Activated naive CD4-positive, alpha-beta T cell (primary cell): ENCODE measurements at regions not wholly inside any gene's neighbourhood (a gene's known extent, or its start where the extent isn't known, plus 50 kb on each side); places are given as distances from the start of the nearest gene placed in this dataset.
"Not testable (repeated sequence)": the region's sequence is repeated elsewhere in the genome, so short reads cannot be mapped to it uniquely, and the experiment has no call there.

Experiments
- DNase-seq, 4 experiments: peaks; one replicate each; lab custom pipeline; 2025; lab: John Stamatoyannopoulos, UW

DNA sequence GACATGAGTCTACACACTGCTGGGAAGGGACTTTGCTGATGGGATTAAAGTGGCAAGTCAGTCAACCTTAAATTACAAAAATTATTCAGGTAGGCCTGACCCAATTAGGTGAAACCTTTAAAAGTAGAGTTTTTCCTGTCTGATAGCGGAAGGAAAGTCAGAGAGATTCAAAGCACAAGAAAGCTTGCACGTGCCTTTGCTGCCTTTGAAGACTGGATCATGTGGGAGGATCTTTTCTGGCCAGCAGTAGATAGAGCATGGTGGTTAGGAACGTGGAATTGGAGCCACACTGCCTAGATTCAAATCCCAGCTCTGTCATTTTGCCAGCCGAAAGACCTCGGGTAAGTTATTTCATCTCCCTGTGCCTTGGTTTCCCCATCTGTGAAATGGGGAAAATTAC lies 265.8 kb upstream of the PROK2 start:
- DNase-seq: no peak

DNA sequence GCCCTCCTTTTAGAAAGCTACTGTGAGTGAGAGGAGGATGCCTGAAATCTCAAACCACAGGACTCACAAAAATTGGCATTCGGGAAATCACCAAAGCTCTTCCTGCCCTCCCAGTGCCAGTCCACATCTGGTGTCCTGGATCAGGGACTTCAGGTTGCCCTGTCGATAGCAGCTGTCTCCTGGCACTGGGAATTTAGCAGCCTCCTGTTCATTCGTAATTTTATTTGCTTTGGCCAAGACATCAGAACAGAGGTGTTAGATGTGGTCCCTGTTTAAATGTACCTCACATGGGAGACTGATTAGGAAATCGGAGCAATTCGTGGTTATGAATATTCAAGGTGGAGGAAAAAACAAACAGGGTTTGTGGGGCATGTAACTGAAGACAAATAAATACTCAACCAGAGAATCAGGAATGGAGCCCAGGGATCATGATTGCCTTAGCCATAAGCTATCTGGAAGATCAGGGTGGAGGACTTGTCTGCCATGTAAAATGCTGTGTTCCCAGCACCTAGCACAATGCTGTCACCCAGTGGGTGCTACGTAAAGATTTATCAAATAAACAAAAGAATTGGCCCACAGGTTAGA lies 265.2 kb upstream of the PROK2 start:
- no peak for DNase-seq

DNA sequence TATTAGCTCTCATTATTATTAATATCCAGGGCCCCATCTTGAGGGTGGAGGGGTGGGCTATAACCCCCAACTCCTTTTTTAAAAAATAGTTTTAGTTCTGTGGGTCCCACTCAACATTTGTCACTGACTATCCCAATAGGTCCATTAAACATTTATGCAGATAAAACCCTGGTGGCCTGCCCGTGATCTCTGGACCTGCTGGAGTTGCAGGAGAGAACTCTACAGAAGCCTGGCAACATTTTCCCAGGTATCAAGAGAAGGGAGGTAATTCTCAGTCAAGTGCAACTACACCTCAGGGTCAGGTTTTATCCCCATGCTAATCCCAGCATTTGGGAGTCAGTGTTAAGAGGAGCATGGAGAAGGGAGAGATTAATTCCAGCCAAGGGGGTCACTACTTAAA lies 264.4 kb upstream of the PROK2 start:
- no peak for DNase-seq

DNA sequence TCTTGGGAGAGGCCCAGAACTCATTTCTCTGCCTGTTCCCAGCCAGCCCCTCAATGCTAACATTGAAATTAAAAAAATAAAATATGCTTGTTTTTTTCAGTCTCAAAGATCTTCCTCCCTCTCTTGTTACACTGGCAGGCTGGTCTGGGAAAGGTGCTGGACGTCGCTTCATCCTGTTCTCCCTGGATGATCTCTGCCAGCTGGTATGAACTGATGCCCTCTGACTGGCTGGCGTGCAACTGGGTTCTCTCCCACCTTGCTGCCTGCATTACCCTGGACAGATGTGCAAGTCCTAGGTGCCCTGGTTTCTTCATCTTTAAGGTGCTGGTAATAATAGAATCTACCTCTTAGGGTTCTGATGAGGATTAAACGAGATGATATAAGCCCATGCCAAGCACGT lies 263.9 kb upstream of the PROK2 start:
- DNase-seq: no peak

DNA sequence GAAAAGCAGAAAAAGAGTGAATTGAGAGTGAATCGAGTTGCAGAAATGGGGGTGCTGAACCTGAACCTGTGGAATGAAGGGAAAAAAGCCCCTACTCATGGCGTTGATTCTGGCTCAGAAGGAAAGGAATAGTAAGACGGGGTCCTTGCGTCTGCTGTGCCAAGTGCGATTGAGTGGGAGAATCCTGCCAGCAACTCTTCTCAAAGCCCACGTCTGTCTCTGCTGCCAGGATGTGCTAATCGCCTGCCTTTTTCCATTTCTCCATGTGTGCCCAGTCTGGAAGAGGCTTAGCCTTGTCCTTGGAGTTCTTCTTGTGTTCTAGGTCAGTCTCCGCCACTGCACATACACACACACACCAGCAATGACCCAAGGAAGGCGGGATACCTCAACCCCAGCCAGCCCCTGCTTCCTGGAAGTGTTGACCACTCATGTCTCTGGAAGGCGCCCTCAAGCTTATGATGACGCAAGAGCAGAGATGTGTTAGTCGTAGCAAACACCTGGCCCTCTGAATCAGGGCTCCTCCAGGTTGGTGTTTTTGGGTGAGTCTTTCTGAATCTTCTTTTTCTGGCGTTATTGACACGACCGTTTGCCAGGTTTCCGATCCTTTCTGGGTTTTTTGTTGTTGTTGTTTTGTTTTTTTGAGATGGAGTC lies 262.4 kb upstream of the PROK2 start:
- DNase-seq: no peak

DNA sequence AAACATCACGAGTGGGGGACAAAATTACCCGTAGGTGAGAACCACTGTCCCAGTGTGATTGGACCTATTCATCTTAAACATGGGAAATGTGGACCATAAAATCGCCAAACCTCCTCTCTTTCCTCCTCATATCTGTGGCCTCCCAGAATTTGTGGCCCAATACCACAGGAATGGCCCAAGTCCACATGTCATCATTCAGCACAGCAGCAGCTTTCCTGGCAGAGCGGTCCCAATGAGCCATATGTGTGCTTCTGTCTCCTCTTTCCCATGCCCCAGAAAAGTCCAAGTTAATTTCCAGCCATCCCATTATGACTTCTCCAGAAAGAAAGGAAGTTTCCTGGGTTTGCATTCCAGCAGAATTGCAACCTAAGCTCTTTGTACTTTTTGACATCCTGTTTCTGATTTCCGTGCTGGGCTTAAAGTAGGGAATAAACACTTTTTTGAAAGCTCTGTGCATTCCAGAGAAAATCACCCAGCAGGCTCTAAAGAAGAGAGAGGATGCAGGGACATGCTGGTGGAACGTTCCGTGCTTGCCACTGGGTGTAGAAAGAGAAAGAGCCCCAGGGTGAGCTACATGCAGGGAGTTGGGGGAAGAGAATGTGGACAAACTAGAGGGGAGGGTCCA lies 259.4 kb upstream of the PROK2 start:
- DNase-seq: no peak

DNA sequence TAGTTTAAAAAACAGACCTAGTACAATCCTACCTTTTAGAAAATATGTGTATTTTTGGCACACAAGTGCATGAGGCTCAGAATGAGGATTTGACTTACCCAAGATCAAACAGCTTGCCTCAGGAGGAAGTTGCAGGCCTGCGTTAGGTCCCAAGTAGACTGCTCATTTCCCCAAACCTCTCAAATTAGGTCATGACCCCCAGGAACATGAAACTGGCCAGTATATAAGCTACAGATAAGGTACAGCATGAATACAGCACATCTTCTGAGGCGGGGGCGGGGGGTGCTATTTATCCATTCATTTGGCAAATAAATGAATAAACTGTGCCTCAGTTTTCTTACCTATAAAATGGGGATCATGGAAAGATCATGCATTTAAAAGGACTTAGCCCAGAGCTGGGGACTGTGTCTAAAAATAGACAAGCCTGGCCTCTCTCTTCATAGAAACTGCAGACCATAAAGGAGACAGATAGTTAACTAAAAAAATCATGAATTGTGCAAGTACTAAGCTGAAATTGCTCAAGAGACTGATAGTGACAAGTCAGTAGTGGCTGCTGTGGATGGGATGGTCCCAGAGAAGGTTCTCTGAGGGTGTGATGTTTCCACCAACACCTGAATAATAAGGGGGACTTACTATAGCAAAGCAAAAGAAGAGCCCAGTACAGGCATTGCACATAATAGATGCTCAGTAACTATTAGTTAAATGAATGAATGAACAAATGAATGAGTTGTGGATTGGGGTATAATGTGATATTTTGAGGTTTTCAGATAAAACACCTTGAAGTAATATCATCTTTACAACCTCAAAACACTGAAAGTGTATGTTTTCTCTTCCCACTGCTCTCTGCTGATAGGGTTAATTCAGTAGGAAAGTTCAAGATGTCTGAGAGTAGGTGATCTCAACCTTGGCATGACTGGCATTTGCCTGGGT lies 258.5 kb upstream of the PROK2 start:
- no peak for DNase-seq

DNA sequence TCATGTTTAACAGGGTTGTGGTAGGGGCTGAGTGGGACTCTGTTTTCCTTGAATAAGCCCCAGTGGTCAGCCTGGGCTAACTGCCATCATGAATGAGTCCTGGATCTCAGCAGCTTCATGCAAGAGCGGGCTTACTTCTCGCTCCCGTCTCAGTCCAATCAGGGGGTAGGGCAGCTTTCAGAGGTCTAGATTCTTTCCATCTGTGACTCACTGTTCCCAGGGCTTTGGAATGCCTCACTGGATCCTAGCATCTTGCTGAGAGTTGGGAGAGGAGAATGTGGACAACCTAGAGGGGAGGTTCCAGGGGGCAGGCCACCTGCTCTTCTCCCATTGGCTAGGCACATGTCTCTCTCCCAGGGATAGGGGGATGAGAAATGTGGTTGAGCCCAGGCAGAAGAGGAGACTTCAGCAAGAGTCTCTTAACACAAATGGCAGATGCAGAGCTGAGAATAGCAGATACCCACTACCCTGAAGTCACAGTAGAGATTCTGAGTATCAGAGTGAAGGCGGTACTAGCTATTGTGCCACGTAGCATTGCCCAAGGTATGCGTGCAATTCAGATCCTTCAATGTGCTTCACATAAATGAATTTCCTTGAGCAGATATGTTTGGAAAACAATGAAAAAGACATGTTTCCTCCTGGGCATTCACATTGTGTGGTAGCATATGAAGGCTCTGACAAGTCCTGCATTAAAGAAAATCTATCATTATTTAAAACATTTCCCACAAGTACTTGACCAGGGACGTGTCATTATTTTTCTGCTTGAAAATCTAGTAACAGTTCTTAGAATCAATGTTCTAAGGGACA lies 257.7 kb upstream of the PROK2 start:
- no peak for DNase-seq

DNA sequence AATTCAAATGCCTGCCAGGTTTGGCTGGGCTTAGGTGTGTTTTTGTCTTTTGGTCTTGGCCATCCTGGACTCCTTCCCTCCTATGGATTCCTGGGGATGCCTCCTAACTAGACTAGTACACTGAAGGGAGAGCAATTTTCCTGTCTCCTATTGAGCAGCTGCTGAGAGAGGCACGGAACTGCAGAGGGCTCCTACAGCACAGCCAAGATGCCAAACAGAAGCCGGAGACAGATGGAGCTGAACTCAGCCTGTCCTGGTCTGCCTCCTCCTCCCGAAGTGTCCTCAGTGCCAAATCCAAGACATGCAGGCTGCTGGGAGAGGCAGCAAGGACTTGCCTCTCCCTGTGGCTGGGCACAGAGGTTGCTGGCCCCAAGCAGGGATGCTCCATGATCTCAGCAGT lies 256.6 kb upstream of the PROK2 start:
- DNase-seq: no peak

DNA sequence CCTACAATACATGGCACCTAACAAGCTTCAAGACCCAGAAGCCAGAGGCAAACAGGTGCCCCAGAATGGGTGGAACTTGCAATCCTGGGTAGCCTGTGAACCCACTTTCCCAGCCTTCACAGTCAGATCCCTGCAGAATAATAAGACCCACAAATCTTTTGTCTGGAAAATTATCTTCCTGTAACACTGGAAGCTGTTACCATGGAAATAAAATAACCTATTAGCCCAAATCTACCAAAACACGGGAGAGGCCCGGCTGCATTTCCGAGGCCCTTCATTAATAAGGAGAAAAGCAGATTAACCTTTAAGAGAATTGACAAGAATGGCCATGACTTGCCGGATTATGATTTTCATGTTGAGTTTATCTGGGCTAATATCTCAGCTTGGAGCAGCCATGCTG lies 256.1 kb upstream of the PROK2 start:
- DNase-seq: no peak

DNA sequence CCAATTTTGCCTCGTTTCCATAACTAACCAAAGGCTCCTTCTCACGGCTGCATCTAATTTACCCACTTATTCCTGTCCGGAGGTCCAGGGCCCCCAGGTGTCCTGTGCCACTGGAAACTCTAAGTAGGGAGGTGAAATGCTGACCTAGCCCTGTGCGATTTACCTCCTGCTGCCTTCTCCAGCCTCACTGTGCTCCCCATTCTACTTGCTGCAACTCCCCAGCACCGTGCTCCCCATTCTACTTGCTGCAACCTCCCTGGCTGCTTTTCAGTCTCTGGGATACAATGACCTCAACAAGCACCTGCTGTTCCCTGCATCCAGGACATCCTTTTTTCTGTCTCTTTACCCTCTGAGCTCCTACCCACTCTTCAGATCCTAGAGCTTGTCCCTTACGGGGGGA lies 254.7 kb upstream of the PROK2 start:
- DNase-seq: no peak

DNA sequence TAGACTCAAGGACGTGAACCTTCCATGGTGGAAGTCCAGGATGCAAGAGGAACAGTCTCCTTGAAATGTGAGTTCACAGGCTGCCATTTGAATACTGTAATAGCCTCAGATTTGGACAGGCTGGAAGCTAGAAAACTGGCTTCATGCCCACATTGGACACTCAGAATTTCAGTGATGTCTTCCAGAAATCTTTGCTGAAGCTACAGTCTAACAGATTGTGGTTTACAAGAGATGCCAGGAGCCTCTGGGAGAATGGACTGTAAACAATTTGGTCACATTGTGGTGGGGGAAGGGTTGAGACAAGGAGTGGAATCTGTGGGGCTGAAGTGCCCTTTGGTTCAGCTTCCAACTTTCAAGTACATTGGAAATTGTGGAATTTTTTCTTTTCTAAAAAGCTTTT lies 252.0 kb upstream of the PROK2 start:
- no peak for DNase-seq

DNA sequence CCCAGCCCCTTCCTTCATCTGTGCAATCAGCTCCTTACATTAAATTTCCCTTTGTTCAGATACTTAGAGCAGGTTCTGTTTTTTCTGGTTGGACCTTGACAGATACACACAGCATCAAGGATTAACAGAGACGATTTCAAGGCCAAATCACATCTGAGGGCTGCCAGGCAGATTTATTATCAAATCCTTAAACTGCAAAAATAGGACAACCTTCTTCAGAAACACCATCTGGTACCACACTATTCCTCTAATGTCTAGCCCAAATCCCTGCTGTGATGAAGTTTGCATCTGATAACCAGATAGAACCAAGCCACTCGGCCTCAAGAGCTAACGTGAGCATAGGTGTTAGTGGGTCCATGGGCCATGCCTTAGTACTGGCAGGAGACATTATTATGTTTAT lies 250.7 kb upstream of the PROK2 start:
- DNase-seq: no peak

DNA sequence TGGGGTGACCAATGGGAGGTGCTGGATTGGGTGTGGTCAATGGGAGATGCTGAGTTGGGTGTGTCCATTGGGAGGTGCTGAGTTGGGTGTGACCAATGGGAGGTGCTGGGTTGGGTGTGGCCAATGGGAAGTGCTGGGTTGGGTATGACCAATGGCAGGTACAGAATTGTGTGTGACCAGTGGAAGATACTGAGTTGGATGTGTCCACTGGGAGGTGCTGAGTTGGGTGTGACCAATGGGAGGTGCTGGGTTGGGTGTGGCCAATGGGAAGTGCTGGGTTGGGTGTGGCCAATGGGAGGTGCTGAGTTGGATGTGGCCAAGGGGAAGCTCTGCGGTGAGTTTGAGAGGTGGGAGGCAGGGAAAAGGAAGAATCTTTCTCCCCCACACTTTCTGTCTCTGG lies 250.0 kb upstream of the PROK2 start:
- DNase-seq: no peak

DNA sequence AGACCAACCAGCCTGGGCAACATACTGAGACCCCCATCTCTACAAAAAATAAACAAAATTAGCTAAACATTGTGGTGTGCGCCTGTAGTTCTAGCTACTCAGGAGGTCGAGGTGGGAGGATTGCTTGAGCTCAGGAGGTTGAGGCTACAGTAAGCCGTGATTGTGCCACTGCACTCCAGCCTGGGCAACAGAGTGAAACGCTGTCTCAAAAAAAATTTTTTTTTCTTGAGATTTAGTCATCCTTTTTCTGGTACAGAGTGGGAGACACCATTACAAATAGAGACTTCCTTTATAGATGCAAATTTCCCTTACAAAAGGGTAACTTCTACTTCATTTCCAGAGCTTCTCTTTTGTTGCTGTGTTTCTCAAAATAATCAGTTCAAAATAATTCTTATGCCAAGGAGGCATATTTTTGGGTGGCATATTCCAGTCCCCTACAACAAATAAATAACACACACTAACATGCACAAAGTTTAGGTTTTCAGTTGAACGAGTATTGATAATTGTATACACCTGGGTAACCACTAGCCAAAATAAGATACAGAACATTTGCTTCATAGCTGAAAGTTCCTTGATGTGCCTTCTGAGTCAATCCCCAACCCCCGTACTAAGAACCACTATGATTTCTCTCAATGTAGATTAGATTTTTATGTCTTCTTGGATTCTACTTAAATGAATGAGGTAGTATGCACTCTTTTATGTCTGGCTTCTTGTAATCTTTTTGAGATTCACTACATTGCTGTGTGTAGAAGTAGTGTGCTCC lies 248.9 kb upstream of the PROK2 start:
- DNase-seq: no peak

DNA sequence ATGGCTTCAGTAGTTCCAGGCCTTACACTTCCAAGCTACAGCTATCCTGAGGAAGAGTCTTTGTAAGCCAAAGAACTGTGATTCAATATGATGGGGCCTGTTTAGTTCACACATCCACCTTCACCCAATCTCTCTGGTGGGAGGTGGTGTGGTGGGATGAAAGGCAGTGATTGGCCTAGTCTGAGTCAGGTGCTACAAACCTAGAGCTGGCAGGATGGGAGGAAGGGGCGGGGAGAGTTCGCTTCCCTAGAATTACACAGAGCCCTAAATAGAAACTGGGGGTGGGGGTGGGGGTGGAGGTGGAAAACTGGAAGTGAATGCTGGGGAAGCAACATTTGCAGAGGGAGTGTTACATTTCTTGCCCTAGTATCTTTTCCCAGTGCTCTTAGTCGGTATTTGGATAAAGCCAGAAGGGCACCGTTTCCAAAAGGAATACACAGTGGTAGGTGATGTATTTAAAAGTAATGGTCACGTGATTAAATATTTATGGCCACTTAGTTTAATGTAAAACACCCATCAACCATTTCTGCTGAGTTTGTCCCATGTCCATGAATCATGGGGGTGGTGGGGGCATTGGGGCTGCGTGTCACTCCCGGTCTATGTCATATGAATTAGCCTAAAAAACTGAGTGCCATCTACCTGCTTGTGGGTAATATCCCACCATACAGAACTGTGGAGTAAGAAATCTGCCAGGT lies 247.6 kb upstream of the PROK2 start:
- no peak for DNase-seq

DNA sequence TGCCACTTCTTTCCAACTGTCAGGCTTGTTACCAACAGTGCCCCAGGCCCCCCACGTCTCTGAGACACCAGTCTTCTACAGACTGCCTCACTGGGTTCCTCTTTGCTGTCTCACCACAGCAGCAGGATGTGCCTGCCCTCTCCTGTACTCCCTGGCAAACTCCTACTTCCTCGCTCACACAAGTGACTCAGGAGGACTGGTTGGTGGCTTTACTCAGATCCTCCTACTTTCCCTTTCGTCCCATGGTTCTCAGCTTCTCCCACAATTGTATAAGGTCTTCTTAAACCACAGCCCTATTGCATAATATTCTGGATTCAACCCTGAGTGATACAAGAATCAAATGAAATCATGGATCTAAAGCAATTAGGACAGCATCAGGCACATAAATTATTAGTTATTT lies 246.6 kb upstream of the PROK2 start:
- no peak for DNase-seq

DNA sequence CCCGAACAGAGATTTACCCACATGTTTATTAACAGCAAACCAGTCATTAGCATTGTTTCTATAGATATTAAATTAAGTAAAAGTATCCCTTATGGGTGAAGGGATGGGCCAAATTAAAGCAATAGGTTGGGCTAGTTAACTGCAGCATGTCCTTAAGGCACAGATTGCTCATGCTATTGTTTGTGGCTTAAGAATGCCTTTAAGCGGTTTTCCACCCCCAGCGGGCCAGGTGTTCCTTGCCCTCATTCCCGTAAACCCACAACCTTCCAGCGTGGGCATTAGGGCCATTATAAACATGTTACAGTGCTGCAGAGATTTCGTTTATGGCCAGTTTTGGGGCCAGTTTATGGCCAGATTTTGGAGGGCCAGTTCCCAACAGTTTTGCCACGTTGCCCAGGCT lies 245.3 kb upstream of the PROK2 start:
- DNase-seq: not testable (repeated sequence)

DNA sequence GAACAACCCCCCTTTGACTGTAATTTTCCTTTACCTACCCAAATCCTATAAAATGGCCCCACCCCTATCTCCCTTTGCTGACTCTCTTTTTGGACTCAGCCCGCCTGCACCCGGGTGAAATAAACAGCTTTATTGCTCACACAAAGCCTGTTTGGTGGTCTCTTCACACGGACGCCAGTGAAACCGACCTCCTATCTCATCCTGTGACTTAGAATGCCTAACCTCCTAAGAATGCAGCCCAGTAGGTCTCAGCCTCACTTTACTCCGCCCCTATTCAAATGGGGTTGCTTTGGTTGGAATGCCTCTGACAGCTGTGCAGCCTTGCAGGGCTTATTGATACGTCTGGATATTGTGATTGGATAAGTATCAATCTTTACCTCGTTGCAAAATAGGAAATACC lies 243.8 kb upstream of the PROK2 start:
- not testable (repeated sequence) for DNase-seq

DNA sequence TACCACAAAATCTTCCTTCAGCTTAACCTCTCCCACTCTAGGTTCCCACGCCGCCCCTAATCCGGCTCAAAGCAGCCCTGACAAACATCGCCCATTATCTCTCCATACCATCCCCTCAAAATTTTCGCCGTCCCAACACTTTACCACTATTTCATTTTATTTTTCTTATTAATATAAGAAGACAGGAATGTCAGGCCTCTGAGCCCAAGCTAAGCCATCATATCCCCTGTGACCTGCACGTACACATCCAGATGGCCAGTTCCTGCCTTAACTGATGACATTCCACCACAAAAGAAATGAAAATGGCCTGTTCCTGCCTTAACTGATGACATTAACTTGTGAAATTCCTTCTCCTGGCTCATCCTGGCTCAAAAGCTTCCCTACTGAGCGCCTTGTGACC lies 243.4 kb upstream of the PROK2 start:
- DNase-seq: not testable (repeated sequence)

DNA sequence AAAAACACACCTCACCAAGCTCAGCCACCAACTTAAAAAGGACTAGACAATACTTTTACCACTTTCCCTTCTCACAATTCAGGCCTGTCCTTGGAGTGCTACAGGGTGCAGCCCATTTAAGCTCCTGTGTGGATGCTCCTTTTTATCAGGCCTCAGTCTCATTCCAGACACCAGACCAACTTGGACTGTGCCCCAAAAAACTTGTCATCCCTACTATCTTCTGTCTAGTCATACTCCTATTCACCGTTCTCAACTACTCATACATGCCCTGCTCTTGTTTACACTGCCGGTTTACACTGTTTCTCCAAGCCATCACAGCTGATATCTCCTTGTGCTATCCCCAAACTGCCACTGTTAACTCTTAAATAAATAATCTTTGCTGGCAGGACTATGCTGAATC lies 242.8 kb upstream of the PROK2 start:
- not testable (repeated sequence) for DNase-seq
